CD4-positive, alpha-beta T cell (primary cell): ENCODE measurements at regions not wholly inside any gene's neighbourhood (a gene's known extent, or its start where the extent isn't known, plus 50 kb on each side); places are given as distances from the start of the nearest gene placed in this dataset.

ENCODE experiments used
- ATAC-seq: fragments of 200-7000 bp; cut with Tn5 transposase; one replicate; pipeline ENCODE4 v1.10.0; 2022; ENCODE audit warnings: mild to moderate bottlenecking; ENCODE audit not compliant: poor library complexity
- CTCF ChIA-PET: fragments of 350-600 bp; sonication (Branson Sonifier 250); formaldehyde crosslinking; loops from one replicate; lab custom pipeline; 2021; ENCODE audit warnings: antibody characterized with exemption, inconsistent platforms; lab: Charles Lee
- POLR2A ChIA-PET: fragments of 350-600 bp; sonication (Branson Sonifier 250); formaldehyde crosslinking; loops from one replicate; lab custom pipeline; 2021; ENCODE audit warnings: antibody characterized with exemption, inconsistent platforms; lab: Charles Lee
- DNase-seq, 14 experiments: peaks; one replicate each; pipeline ENCODE4 v3.0.0-alpha.2; 2013 to 2020; ENCODE audit warnings: mixed read lengths in 2 of 14
- H3K27ac ChIP-seq, 2 donors: one replicate each; pipeline versions ENCODE4 v1.5.1 to v1.7.0; 2013; ENCODE audit warnings: low read length in 2 of 2, low read depth in 1 of 2, mild to moderate bottlenecking in 1 of 2
- H3K27me3 ChIP-seq, 2 experiments: 1 replicate in 1 of 2; 2 replicates in 1 of 2; pipeline versions ENCODE4 v1.6.1 to v1.7.0; 2013; ENCODE audit warnings: low read length in 2 of 2, control low read depth in 1 of 2, mild to moderate bottlenecking in 1 of 2, moderate library complexity in 1 of 2; ENCODE audit not compliant: insufficient read depth in 2 of 2, control insufficient read depth in 1 of 2
- H3K36me3 ChIP-seq: one replicate; pipeline ENCODE4 v1.6.1; 2013; ENCODE audit warnings: low read length, control low read depth; ENCODE audit not compliant: insufficient read depth
- H3K4me1 ChIP-seq: one replicate; pipeline ENCODE4 v1.6.1; 2013; ENCODE audit warnings: low read length, control low read depth; ENCODE audit not compliant: insufficient read depth
- H3K4me3 ChIP-seq: one replicate; pipeline ENCODE4 v1.5.1; 2013; ENCODE audit warnings: mild to moderate bottlenecking, low read length, moderate library complexity
- H3K9me3 ChIP-seq, 2 experiments: 1 replicate in 1 of 2; 2 replicates in 1 of 2; pipeline versions ENCODE4 v1.6.1 to v1.7.0; 2013; ENCODE audit warnings: low read length in 2 of 2, mild to moderate bottlenecking in 2 of 2, control low read depth in 1 of 2, moderate library complexity in 1 of 2; ENCODE audit not compliant: control insufficient read depth in 1 of 2, insufficient read depth in 1 of 2
- H3K27ac Mint-ChIP-seq: one replicate; pipeline ENCODE4 v1.8.0; 2020; ENCODE audit warnings: mixed read lengths
- H3K27me3 Mint-ChIP-seq: one replicate; pipeline ENCODE4 v1.8.0; 2021; ENCODE audit warnings: mixed read lengths
- H3K36me3 Mint-ChIP-seq: one replicate; pipeline ENCODE4 v1.8.0; 2021; ENCODE audit warnings: low read depth, mixed read lengths
- H3K4me1 Mint-ChIP-seq: one replicate; pipeline ENCODE4 v1.8.0; 2021; ENCODE audit warnings: low read depth, mixed read lengths
- H3K4me3 Mint-ChIP-seq: one replicate; pipeline ENCODE4 v1.8.0; 2020; ENCODE audit warnings: mild to moderate bottlenecking, mixed read lengths
- H3K9me3 Mint-ChIP-seq: one replicate; pipeline ENCODE4 v1.8.0; 2020; ENCODE audit warnings: mixed read lengths
- CTCF ChIP-seq: fragments of 200-600 bp; IDR thresholded peaks from one replicate; pipeline ENCODE4 v1.8.0; 2022; ENCODE audit warnings: antibody characterized with exemption, mild to moderate bottlenecking
- intact Hi-C, 2 experiments: fragments of 100-400 bp; cut with DNase I in 1 of 2; cut with micrococcal nuclease in 1 of 2; formaldehyde crosslinking; loops; one replicate each; pipeline versions ENCODE4 v1.15.1 to v1.9.0; 2023 to 2025; cut with DNase I, micrococcal nuclease

GRCh38 chr11:38818720-38819119 lies 2220.7 kb upstream of the RAG2 start:
- Histone ChIP-seq H3K36me3 (no peaks in the 10 kb centered on the region), H3K27ac (no peak overlapping the region), H3K27me3 (no peaks in the 10 kb centered on the region), H3K4me1 (no peaks in the 10 kb centered on the region), H3K9me3 (peaks cover 6 to 10% of the 10 kb centered on the region in 2 experiments), H3K4me3 (no peak overlapping the region)
- CTCF ChIA-PET = no interaction called here
- no peak for TF ChIP-seq CTCF
- DNase-seq = no peak
- intact Hi-C loops = no loop called here
- Mint-ChIP-seq H3K36me3 (no peaks in the 10 kb centered on the region), H3K9me3 (peaks cover 3% of the 10 kb centered on the region), H3K27me3 (no peaks in the 10 kb centered on the region), H3K4me1 (no peaks in the 10 kb centered on the region), H3K4me3 (no peak overlapping the region), H3K27ac (no peak overlapping the region)
- ATAC-seq = no peak
- POLR2A ChIA-PET = no interaction called here

GRCh38 chr11:38814670-38815069 lies 2216.6 kb upstream of the RAG2 start:
- no peak overlapping the region for H3K4me3 Mint-ChIP-seq
- CTCF ChIA-PET = no interaction called here

GRCh38 chr11:38809521-38809920 lies 2211.5 kb upstream of the RAG2 start:
- intact Hi-C loops = no loop called here
- Histone ChIP-seq H3K27ac (no peak overlapping the region), H3K9me3 (peaks cover 0 to 8% of the 10 kb centered on the region in 2 experiments), H3K4me1 (no peaks in the 10 kb centered on the region), H3K4me3 (no peak overlapping the region), H3K36me3 (no peaks in the 10 kb centered on the region), H3K27me3 (no peaks in the 10 kb centered on the region)
- TF ChIP-seq CTCF = no peak
- Mint-ChIP-seq H3K27ac (no peak overlapping the region), H3K9me3 (peaks cover 5% of the 10 kb centered on the region), H3K4me3 (no peak overlapping the region), H3K36me3 (no peaks in the 10 kb centered on the region), H3K27me3 (no peaks in the 10 kb centered on the region), H3K4me1 (no peaks in the 10 kb centered on the region)
- ChIA-PET POLR2A (no interaction called here), CTCF (no interaction called here)
- ATAC-seq (no peak), DNase-seq (no peak)

More at GRCh38 chr11:38814670-38815069, 2216.6 kb upstream of the RAG2 start:
- Histone ChIP-seq H3K27ac (no peak overlapping the region), H3K4me3 (no peak overlapping the region), H3K27me3 (no peaks in the 10 kb centered on the region), H3K36me3 (no peaks in the 10 kb centered on the region), H3K4me1 (no peaks in the 10 kb centered on the region), H3K9me3 (peaks cover 6 to 8% of the 10 kb centered on the region in 2 experiments)
- ATAC-seq = no peak
- Mint-ChIP-seq H3K4me1 (no peaks in the 10 kb centered on the region), H3K27ac (no peak overlapping the region), H3K9me3 (peaks cover 6% of the 10 kb centered on the region), H3K27me3 (no peaks in the 10 kb centered on the region), H3K36me3 (no peaks in the 10 kb centered on the region)
- TF ChIP-seq CTCF = no peak
- POLR2A ChIA-PET = no interaction called here
- DNase-seq = no peak
- intact Hi-C loops = no loop called here
